ENCODE measurements at regions not wholly inside any gene's neighbourhood (a gene's known extent, or its start where the extent isn't known, plus 50 kb on each side); places are given as distances from the start of the nearest gene placed in this dataset.

GRCh38 chr6:148657048-148657447 lies 89.8 kb upstream of the UST start:
- Histone ChIP-seq H3K79me1 (ENCODE audit: low read depth, low read length) (no peaks in the 10 kb centered on the region), H3K14ac (ENCODE audit: insufficient read length) (no peak overlapping the region), H2AFZ (ENCODE audit: low read length) (no peak overlapping the region), H4K20me1 (replicated peaks in 1 of 2; ENCODE audit: control insufficient read depth in 1 of 2, insufficient read depth in 2 of 2, low read length in 2 of 2) (no peaks in the 10 kb centered on the region), H4K91ac (replicated peaks; ENCODE audit: insufficient read length, low read length) (no peak overlapping the region), H2BK12ac (ENCODE audit: low read depth, low read length) (no peak overlapping the region), H2BK5ac (ENCODE audit: low read depth, low read length) (no peak overlapping the region), H2BK15ac (ENCODE audit: low read length) (no peak overlapping the region), H3K27ac (ENCODE audit: low read depth, low read length) (no peak overlapping the region), H4K8ac (ENCODE audit: extremely low read depth, insufficient read depth, low read length) (no peak overlapping the region), H2BK120ac (replicated peaks; ENCODE audit: low read depth, low read length) (no peak overlapping the region), H3K79me2 (ENCODE audit: control insufficient read depth in 1 of 2, insufficient read depth in 2 of 2, low read length in 2 of 2) (no peaks in the 10 kb centered on the region), H3K36me3 (ENCODE audit: control insufficient read depth in 2 of 4, insufficient read depth in 4 of 4, low read length in 3 of 4) (peaks cover 0 to 4% (median under 1%) of the 10 kb centered on the region in 4 experiments; a peak in 3 of 8 replicates), H4K5ac (ENCODE audit: insufficient read length, low read depth, low read length) (no peak overlapping the region), H2BK20ac (ENCODE audit: low read length) (no peak overlapping the region), H3K27me3 (replicated peaks in 1 of 4; ENCODE audit: control insufficient read depth in 3 of 4, extremely low read depth in 1 of 4, insufficient read depth in 3 of 4, low read length in 3 of 4) (no peaks in the 10 kb centered on the region), H3K4me1 (replicated peaks in 1 of 4; ENCODE audit: control insufficient read depth in 3 of 4, insufficient read depth in 4 of 4, low read length in 3 of 4) (no peaks in the 10 kb centered on the region), H3K9ac (replicated peaks in 1 of 4; ENCODE audit: extremely low read depth in 1 of 4, low read depth in 3 of 4, low read length in 3 of 4) (no peak overlapping the region), H3K4me3 (ENCODE audit: extremely low read depth in 1 of 4, insufficient read depth in 2 of 4, low read depth in 3 of 4, low read length in 4 of 4) (no peak overlapping the region), H3K23me2 (ENCODE audit: low read depth, low read length) (no peaks in the 10 kb centered on the region), H3K9me3 (ENCODE audit: insufficient read depth in 2 of 2, low read depth in 1 of 2, low read length in 1 of 2) (peaks cover 21 to 29% of the 10 kb centered on the region in 2 experiments), H2AK5ac (ENCODE audit: low read depth, low read length) (no peak overlapping the region), H3K56ac (replicated peaks; ENCODE audit: insufficient read length, low read depth, low read length) (no peak overlapping the region), H3K18ac (ENCODE audit: extremely low read depth, low read length) (no peak overlapping the region), H3K4me2 (ENCODE audit: insufficient read depth in 1 of 2, low read depth in 2 of 2, low read length in 2 of 2) (no peak overlapping the region), H3K4ac (replicated peaks; ENCODE audit: insufficient read length, low read depth, low read length) (no peak overlapping the region), H3K23ac (ENCODE audit: insufficient read length) (no peak overlapping the region)
- FAIRE-seq, result no peak
- POLR2A ChIA-PET (ENCODE audit: partially characterized antibody), result no interaction called here
- CTCF ChIA-PET (ENCODE audit: partially characterized antibody), result interaction anchor here (0.6 kb wide), 1 partner anchor 1171 kb away, joined by 3 read pairs; no protein-coding TSS in a partner anchor
- no peak for DNase-seq (ENCODE audit: low read depth in 1 of 2, low spot score in 2 of 2)
- WGBS, 2 experiments (ENCODE audit: extremely low coverage in 1 of 2, insufficient coverage in 1 of 2, insufficient read length in 1 of 2, insufficient replicate concordance in 2 of 2, low coverage in 1 of 2, low lambda C conversion rate in 2 of 2, missing lambda C conversion rate in 1 of 2), result 91% methylated on average over 4 of the region's 4 CpGs; no CpG with 5 or more reads in 1 of the 2 experiments
- TF ChIP-seq SAP30 (IDR thresholded peaks at IDR 0.05; ENCODE audit: insufficient read depth, insufficient replicate concordance, low read length), result no peak
- no peak for TF ChIP-seq RBBP5 (IDR thresholded peaks at IDR 0.05; ENCODE audit: borderline replicate concordance, low read depth, low read length)
- TF ChIP-seq SP1 (IDR thresholded peaks at IDR 0.05; ENCODE audit: low read depth, low read length), result no peak
- TF ChIP-seq KDM4A (IDR thresholded peaks at IDR 0.05; ENCODE audit: low read depth, low read length, severe bottlenecking), result no peak
- TF ChIP-seq CREB1 (IDR thresholded peaks at IDR 0.05), result no peak
- no peak for TF ChIP-seq RXRA (IDR thresholded peaks at IDR 0.05; ENCODE audit: insufficient read depth, low read depth, low read length)
- TF ChIP-seq CBX5 (IDR thresholded peaks at IDR 0.05; ENCODE audit: low read depth, low read length), result no peak

Data from H1 (cell line).